ENCODE measurements at regions not wholly inside any gene's neighbourhood (a gene's known extent, or its start where the extent isn't known, plus 50 kb on each side); places are given as distances from the start of the nearest gene placed in this dataset.

DNA sequence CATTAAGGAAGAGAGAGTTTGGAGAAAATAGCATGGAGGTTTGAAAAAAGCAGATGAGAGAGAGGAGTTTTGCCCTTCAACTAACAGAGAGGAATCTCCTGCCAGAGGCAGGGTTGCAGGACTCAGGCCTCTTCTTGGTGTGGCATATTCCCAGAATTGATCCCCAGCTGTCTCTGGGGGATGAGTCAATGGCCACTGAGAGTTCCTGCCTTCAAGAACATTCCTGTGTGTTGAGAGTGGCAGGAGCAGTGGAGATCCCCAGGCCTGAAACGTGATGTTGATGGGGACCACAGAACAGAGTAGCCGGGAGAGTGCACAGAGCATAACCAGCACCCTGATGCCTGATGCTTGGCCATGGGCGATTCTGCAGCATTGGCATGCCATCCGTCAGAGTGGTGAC is 348.4 kb upstream of the THBS1 start:
- TF ChIP-seq, protein P1, sequence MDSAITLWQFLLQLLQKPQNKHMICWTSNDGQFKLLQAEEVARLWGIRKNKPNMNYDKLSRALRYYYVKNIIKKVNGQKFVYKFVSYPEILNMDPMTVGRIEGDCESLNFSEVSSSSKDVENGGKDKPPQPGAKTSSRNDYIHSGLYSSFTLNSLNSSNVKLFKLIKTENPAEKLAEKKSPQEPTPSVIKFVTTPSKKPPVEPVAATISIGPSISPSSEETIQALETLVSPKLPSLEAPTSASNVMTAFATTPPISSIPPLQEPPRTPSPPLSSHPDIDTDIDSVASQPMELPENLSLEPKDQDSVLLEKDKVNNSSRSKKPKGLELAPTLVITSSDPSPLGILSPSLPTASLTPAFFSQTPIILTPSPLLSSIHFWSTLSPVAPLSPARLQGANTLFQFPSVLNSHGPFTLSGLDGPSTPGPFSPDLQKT (CRISPR knock-in tag; IDR thresholded peaks at IDR 0.05; ENCODE audit: borderline replicate concordance) = no peak
- TF ChIP-seq TCF7L2 (IDR thresholded peaks at IDR 0.05; ENCODE audit: low read depth, low read length) (no peak), HDAC2 (CRISPR knock-in tag; IDR thresholded peaks at IDR 0.05) (no peak), RAD21 (CRISPR knock-in tag; IDR thresholded peaks at IDR 0.05) (no peak), NFIC (IDR thresholded peaks at IDR 0.05; ENCODE audit: low read length) (no peak), NFRKB (IDR thresholded peaks at IDR 0.05) (no peak), ZNF75D (CRISPR knock-in tag; IDR thresholded peaks at IDR 0.05; ENCODE audit: borderline replicate concordance) (no peak), NR3C1 (CRISPR knock-in tag; IDR thresholded peaks at IDR 0.05) (no peak)
- TF ChIP-seq, protein P2, sequence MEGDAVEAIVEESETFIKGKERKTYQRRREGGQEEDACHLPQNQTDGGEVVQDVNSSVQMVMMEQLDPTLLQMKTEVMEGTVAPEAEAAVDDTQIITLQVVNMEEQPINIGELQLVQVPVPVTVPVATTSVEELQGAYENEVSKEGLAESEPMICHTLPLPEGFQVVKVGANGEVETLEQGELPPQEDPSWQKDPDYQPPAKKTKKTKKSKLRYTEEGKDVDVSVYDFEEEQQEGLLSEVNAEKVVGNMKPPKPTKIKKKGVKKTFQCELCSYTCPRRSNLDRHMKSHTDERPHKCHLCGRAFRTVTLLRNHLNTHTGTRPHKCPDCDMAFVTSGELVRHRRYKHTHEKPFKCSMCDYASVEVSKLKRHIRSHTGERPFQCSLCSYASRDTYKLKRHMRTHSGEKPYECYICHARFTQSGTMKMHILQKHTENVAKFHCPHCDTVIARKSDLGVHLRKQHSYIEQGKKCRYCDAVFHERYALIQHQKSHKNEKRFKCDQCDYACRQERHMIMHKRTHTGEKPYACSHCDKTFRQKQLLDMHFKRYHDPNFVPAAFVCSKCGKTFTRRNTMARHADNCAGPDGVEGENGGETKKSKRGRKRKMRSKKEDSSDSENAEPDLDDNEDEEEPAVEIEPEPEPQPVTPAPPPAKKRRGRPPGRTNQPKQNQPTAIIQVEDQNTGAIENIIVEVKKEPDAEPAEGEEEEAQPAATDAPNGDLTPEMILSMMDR (CRISPR knock-in tag; IDR thresholded peaks at IDR 0.05) = no peak
